PC-9 (cell line): ENCODE measurements at regions not wholly inside any gene's neighbourhood (a gene's known extent, or its start where the extent isn't known, plus 50 kb on each side); places are given as distances from the start of the nearest gene placed in this dataset.
A peak's percentile ranks its signal among the peaks of the same experiment; 100 is the strongest.

Experiments
- BruUV-seq: library from RNA; stranded (reverse); fragments of 400-500 nt; replicated peaks from 2 replicates; lab custom pipeline; 2021; lab: Mats Ljungman, UMichigan
- CTCF ChIA-PET: fragments of 300-600 bp; sonication (Branson Sonifier 250); formaldehyde crosslinking; loops from one replicate; lab custom pipeline; 2022; ENCODE audit warnings: antibody characterized with exemption; lab: Charles Lee
- POLR2A ChIA-PET: fragments of 300-600 bp; sonication (Branson Sonifier 250); formaldehyde crosslinking; loops from one replicate; lab custom pipeline; 2022; ENCODE audit warnings: antibody characterized with exemption; ENCODE audit not compliant: unreplicated experiment; lab: Charles Lee
- DNase-seq, 2 experiments: peaks; one replicate each; pipeline versions ENCODE4 v3.0.0 to v3.0.0-alpha.2; 2015 to 2022; ENCODE audit warnings: mixed read lengths in 1 of 2
- H2AFZ ChIP-seq: fragments of 200-600 bp; sonication (generic); 2 replicates; pipeline ENCODE4 v1.8.1; 2017; ENCODE audit warnings: antibody characterized with exemption
- H3F3A ChIP-seq: fragments of 200-600 bp; sonication (generic); 2 replicates; pipeline ENCODE4 v1.8.1; 2017; ENCODE audit warnings: antibody characterized with exemption, mild to moderate bottlenecking, low read depth; ENCODE audit not compliant: insufficient read depth
- H3K27ac ChIP-seq: fragments of 200-600 bp; sonication (generic); 2 replicates; pipeline ENCODE4 v1.6.1; 2016; ENCODE audit warnings: mixed run types
- H3K27me3 ChIP-seq: fragments of 200-600 bp; sonication (generic); 2 replicates; pipeline ENCODE4 v1.6.1; 2016; ENCODE audit warnings: low read depth, mixed run types; ENCODE audit not compliant: insufficient read depth
- H3K36me3 ChIP-seq: fragments of 200-600 bp; sonication (generic); 2 replicates; pipeline ENCODE4 v1.6.1; 2016; ENCODE audit warnings: low read depth, mixed run types
- H3K4me1 ChIP-seq: fragments of 200-600 bp; sonication (generic); replicated peaks from 2 replicates; pipeline ENCODE4 v1.6.1; 2016; ENCODE audit warnings: mixed run types; ENCODE audit not compliant: insufficient read depth
- H3K4me2 ChIP-seq: fragments of 200-600 bp; sonication (generic); 2 replicates; pipeline ENCODE4 v1.6.1; 2017; ENCODE audit warnings: mixed run types
- H3K4me3 ChIP-seq: fragments of 200-600 bp; sonication (generic); 2 replicates; pipeline ENCODE4 v1.6.1; 2016; ENCODE audit warnings: mixed run types
- H3K79me2 ChIP-seq: fragments of 200-600 bp; sonication (generic); 2 replicates; pipeline ENCODE4 v1.6.1; 2017; ENCODE audit warnings: low read depth, mixed run types
- H3K9me2 ChIP-seq: fragments of 200-600 bp; sonication (generic); 2 replicates; pipeline ENCODE4 v1.8.1; 2017; ENCODE audit warnings: mild to moderate bottlenecking; ENCODE audit not compliant: insufficient read depth
- H3K9me3 ChIP-seq: fragments of 200-600 bp; sonication (generic); 2 replicates; pipeline ENCODE4 v1.8.1; 2016; ENCODE audit warnings: low read depth; ENCODE audit not compliant: insufficient read depth
- H4K20me1 ChIP-seq: fragments of 200-600 bp; sonication (generic); 2 replicates; pipeline ENCODE4 v1.8.1; 2017; ENCODE audit not compliant: insufficient read depth
- EZH2 ChIP-seq: fragments of 200-600 bp; sonication (generic); IDR thresholded peaks from 2 replicates; pipeline ENCODE4 v1.8.0; 2017; ENCODE audit warnings: antibody characterized with exemption, low read depth
- intact Hi-C: fragments of 100-400 bp; cut with micrococcal nuclease; formaldehyde crosslinking; loops from one replicate; pipeline ENCODE4 v1.10.0; 2022; ENCODE audit not compliant: unreplicated experiment
- TF ChIP-seq, protein P1 (sequence below): fragments of 200-600 bp; sonication (generic); conservative IDR thresholded peaks from 2 replicates; pipeline ENCODE4 v1.6.1; 2017; ENCODE audit warnings: mixed run types, antibody characterized with exemption, mild to moderate bottlenecking, moderate library complexity

DNA sequence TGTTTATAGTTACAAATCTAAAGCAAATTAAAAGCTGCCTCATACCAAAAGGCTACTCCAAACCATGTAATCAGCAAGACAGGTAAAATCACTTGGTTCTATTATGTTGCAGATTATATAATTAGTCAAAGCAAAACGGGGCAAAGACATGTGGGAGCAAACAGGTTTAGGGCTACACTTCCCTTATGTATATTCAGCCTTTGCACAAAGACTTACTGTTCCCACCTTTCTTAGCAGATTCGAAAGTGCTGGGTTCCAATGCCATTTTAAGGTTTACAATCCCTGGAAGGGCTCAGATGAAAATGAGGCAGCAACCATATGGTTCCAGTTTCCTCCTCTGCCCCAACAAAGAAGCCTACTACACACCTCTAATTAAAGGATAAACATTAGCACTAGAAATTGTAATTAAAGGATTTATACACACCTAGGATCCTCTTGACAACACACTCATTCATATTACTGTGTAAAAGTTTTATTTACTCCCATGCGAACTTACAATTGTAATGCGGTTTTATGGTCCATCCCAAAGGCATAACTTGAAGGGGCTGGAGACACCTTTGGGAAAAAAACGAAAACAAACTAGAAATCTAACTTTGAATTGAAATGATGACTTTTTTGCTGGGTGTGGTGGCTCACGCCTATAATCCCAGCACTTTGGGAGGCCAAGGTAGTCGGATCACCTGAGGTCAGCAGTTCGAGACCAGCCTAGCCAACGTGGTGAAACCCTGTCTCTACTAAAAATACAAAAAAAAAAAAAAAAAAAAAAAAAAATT, 117.3 kb upstream of the PKN2 start:
- Histone ChIP-seq H3K9me2 (no peaks in the 10 kb centered on the region), H3F3A (no peaks in the 10 kb centered on the region), H3K4me1 (no peaks in the 10 kb centered on the region), H3K27ac (no peak overlapping the region), H3K4me3 (no peak overlapping the region), H3K36me3 (no peaks in the 10 kb centered on the region), H3K4me2 (no peak overlapping the region), H3K9me3 (no peaks in the 10 kb centered on the region), H3K27me3 (0 out of 2 replicates have a peak, but pooled peaks cover 6% of the 10 kb centered on the region), H2AFZ (no peak overlapping the region), H3K79me2 (no peaks in the 10 kb centered on the region), H4K20me1 (no peaks in the 10 kb centered on the region)
- no peak for DNase-seq
- POLR2A ChIA-PET = no interaction called here
- CTCF ChIA-PET = interaction anchor here (0.7 kb wide), 1 partner anchor 858 kb away, joined by 3 read pairs; no protein-coding TSS in a partner anchor
- BruUV-seq = no TSS peak
- intact Hi-C loops = no loop called here
- TF ChIP-seq EZH2 = no peak
- TF ChIP-seq, protein P1, sequence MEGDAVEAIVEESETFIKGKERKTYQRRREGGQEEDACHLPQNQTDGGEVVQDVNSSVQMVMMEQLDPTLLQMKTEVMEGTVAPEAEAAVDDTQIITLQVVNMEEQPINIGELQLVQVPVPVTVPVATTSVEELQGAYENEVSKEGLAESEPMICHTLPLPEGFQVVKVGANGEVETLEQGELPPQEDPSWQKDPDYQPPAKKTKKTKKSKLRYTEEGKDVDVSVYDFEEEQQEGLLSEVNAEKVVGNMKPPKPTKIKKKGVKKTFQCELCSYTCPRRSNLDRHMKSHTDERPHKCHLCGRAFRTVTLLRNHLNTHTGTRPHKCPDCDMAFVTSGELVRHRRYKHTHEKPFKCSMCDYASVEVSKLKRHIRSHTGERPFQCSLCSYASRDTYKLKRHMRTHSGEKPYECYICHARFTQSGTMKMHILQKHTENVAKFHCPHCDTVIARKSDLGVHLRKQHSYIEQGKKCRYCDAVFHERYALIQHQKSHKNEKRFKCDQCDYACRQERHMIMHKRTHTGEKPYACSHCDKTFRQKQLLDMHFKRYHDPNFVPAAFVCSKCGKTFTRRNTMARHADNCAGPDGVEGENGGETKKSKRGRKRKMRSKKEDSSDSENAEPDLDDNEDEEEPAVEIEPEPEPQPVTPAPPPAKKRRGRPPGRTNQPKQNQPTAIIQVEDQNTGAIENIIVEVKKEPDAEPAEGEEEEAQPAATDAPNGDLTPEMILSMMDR = no peak

DNA sequence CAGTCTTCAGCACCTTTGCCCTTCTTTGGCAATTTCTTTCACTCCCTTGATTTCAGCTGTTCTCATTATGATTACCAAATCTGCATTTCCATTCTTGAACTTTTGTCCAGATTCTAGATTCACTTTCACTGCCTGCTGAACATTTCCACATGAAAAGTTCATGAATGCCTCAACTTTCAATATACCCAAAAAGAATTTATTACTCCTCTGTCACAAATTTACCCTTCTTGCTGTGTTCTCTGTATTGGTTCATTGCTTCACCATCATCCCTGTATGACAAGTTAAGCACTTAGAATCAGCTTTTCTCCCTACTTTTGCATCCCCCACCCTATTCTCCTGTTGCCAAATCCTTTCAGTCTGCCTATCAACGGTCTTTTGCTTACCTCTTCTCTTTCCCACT, 112.6 kb upstream of the PKN2 start:
- H3F3A ChIP-seq = no peaks in the 10 kb centered on the region
- no peaks in the 10 kb centered on the region for H3K9me2 ChIP-seq
- H4K20me1 ChIP-seq = no peaks in the 10 kb centered on the region
- H3K36me3 ChIP-seq = no peaks in the 10 kb centered on the region
- no peak overlapping the region for H3K4me2 ChIP-seq
- H3K4me3 ChIP-seq = no peak overlapping the region
- BruUV-seq = no TSS peak
- ChIA-PET POLR2A (no interaction called here), CTCF (no interaction called here)
- no peak overlapping the region for H3K27ac ChIP-seq
- peak in 1 of 2 experiments; percentile 32 for DNase-seq
- no peaks in the 10 kb centered on the region for H3K79me2 ChIP-seq
- intact Hi-C loops = no loop called here
- no peaks in the 10 kb centered on the region for H3K4me1 ChIP-seq
- no peaks in the 10 kb centered on the region for H3K27me3 ChIP-seq
- H2AFZ ChIP-seq = no peak overlapping the region
- no peak for TF ChIP-seq EZH2
- TF ChIP-seq, protein P1 = no peak
- H3K9me3 ChIP-seq = no peaks in the 10 kb centered on the region

DNA sequence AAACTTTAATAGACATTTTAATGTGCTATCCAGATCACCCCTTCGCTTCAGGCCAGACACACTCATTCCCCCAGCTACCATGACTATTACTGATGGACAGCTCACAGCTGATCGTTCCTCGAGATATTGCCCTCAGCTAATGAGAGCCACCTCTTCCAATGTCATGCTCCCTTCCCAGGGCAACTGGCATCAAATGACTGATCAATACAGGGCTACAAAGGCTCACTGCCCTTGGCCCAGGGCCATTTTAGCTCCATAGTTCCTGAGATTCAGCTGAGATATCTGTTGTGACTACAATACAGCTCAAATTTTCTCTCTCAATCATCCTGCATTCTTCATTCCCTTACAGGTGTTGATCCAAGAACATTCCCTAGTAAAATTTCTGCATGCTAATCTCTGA, 104.5 kb upstream of the PKN2 start:
- CTCF ChIA-PET = interaction anchor here (0.7 kb wide), 1 partner anchor 25 kb away, joined by 8 read pairs; no protein-coding TSS in a partner anchor
- no peak overlapping the region for H2AFZ ChIP-seq
- H3F3A ChIP-seq = no peaks in the 10 kb centered on the region
- no peaks in the 10 kb centered on the region for H3K79me2 ChIP-seq
- intact Hi-C loops = no loop called here
- H3K9me3 ChIP-seq = no peaks in the 10 kb centered on the region
- H3K27ac ChIP-seq = no peak overlapping the region
- no TSS peak for BruUV-seq
- POLR2A ChIA-PET = no interaction called here
- H3K4me1 ChIP-seq = no peaks in the 10 kb centered on the region
- no peak for DNase-seq
- H4K20me1 ChIP-seq = no peaks in the 10 kb centered on the region
- H3K36me3 ChIP-seq = no peaks in the 10 kb centered on the region
- H3K4me3 ChIP-seq = no peak overlapping the region
- no peaks in the 10 kb centered on the region for H3K27me3 ChIP-seq
- TF ChIP-seq, protein P1 = no peak
- TF ChIP-seq EZH2 = no peak
- H3K9me2 ChIP-seq = peaks cover 6% of the 10 kb centered on the region; the same call in 1 of the 2 replicates
- no peak overlapping the region for H3K4me2 ChIP-seq
